ENCODE measurements at regions not wholly inside any gene's neighbourhood (a gene's known extent, or its start where the extent isn't known, plus 50 kb on each side); places are given as distances from the start of the nearest gene placed in this dataset.

DNA sequence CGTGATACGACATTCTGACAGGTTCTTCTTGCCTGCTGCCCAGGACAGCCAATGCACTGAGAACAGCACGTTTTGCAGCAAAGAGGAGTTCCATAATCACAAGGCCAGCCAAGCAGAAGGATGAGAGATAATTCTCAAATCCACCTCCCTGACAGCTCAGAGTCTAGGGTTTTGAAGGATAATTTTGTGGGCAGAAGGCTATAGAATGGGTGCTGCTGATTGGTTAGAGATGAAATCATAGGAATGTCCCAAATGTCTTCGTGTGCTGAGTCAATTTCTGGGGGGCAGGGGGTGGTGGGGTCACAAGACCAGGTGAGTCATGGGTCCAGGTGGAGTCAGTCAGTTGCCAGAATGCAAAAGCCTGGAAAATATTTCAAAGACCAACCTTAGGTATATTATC lies 175.5 kb upstream of the SLC30A5 start:
- no peaks in the 10 kb centered on the region for H3K4me1 ChIP-seq
- no peaks in the 10 kb centered on the region for H3K27me3 ChIP-seq
- WGBS, 2 donors (ENCODE audit: low coverage in 1 of 2): 73 to 93% methylated on average over 3 of the region's 4 CpGs
- no peaks in the 10 kb centered on the region for H3K36me3 ChIP-seq
- no peak overlapping the region for H3K4me3 ChIP-seq
- H3K9me3 ChIP-seq: peaks cover 0 to 8% (median 0%) of the 10 kb centered on the region in 3 donors
- TF ChIP-seq, protein P1, sequence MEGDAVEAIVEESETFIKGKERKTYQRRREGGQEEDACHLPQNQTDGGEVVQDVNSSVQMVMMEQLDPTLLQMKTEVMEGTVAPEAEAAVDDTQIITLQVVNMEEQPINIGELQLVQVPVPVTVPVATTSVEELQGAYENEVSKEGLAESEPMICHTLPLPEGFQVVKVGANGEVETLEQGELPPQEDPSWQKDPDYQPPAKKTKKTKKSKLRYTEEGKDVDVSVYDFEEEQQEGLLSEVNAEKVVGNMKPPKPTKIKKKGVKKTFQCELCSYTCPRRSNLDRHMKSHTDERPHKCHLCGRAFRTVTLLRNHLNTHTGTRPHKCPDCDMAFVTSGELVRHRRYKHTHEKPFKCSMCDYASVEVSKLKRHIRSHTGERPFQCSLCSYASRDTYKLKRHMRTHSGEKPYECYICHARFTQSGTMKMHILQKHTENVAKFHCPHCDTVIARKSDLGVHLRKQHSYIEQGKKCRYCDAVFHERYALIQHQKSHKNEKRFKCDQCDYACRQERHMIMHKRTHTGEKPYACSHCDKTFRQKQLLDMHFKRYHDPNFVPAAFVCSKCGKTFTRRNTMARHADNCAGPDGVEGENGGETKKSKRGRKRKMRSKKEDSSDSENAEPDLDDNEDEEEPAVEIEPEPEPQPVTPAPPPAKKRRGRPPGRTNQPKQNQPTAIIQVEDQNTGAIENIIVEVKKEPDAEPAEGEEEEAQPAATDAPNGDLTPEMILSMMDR (IDR thresholded peaks at IDR 0.05): no peak
- no peak for TF ChIP-seq EP300 (IDR thresholded peaks at IDR 0.05)
- no peak for TF ChIP-seq POLR2A (IDR thresholded peaks at IDR 0.05)
- no peak for TF ChIP-seq POLR2AphosphoS5 (IDR thresholded peaks at IDR 0.05)
- no peak for ATAC-seq
- H3K27ac ChIP-seq: no peak overlapping the region

DNA sequence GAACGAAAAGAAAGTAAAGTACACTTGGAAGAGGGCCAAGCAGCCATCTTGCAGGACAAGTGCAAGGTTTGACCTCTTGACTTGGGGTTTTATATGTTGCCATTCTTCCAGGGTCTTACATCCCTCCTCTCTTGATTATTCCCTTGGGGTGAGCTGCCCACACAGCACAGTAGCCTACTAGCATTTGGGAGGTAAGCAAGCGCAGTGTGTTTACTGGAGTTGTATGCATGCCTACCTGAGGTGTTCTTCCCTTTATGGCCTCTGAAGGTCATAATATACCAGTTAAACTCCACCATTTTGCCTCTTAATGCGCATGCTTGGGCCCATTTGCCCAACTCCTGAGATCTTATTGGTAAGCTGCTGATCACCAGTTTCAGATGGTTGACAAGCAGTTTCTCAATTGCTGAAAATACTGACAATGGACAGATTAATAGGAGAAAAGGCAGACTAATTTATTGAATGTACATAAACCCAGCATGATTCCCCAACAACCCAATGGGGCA lies 173.8 kb upstream of the SLC30A5 start:
- Histone ChIP-seq H3K9me3 (peaks cover 0 to 8% (median 0%) of the 10 kb centered on the region in 3 donors), H3K27me3 (no peaks in the 10 kb centered on the region), H3K27ac (no peak overlapping the region), H3K4me1 (no peaks in the 10 kb centered on the region), H3K36me3 (no peaks in the 10 kb centered on the region), H3K4me3 (no peak overlapping the region)
- WGBS, 2 donors (ENCODE audit: low coverage in 1 of 2): 63 to 100% methylated on average over 1 to 3 of the region's 3 CpGs
- TF ChIP-seq POLR2A (IDR thresholded peaks at IDR 0.05) (no peak), POLR2AphosphoS5 (IDR thresholded peaks at IDR 0.05) (no peak), EP300 (IDR thresholded peaks at IDR 0.05) (no peak)
- TF ChIP-seq, protein P1 (IDR thresholded peaks at IDR 0.05): no peak
- ATAC-seq: no peak

DNA sequence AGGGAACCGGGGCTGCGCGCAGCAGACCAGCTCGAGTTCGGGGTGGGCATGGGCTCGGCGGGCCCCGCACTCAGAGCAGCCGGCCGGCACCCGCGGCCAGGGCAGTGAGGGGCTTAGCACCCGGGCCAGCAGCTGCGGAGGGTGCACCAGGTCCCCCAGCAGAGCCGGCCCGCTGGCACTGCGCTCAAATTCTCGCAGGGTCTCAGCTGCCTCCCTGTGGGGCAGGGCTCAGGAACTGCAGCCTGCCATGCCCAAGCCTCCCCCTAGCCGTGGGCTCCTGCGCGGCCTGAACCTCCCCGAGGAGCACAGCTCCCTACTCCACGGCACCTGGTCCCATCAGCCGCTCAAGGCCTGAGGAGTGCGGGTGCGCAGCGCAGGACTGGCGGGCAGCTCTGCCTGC lies 172.9 kb upstream of the SLC30A5 start:
- H3K27ac ChIP-seq: no peak overlapping the region
- no peaks in the 10 kb centered on the region for H3K36me3 ChIP-seq
- H3K4me1 ChIP-seq: no peaks in the 10 kb centered on the region
- H3K4me3 ChIP-seq: no peak overlapping the region
- ATAC-seq: no peak
- TF ChIP-seq POLR2AphosphoS5 (IDR thresholded peaks at IDR 0.05) (no peak), POLR2A (IDR thresholded peaks at IDR 0.05) (no peak), EP300 (IDR thresholded peaks at IDR 0.05) (no peak)
- TF ChIP-seq, protein P1 (IDR thresholded peaks at IDR 0.05): no peak
- WGBS, 2 donors (ENCODE audit: low coverage in 1 of 2): no CpG with 5 or more reads among the region's 28 CpGs
- peaks cover 0 to 8% (median 0%) of the 10 kb centered on the region in 3 donors for H3K9me3 ChIP-seq
- H3K27me3 ChIP-seq: no peaks in the 10 kb centered on the region

DNA sequence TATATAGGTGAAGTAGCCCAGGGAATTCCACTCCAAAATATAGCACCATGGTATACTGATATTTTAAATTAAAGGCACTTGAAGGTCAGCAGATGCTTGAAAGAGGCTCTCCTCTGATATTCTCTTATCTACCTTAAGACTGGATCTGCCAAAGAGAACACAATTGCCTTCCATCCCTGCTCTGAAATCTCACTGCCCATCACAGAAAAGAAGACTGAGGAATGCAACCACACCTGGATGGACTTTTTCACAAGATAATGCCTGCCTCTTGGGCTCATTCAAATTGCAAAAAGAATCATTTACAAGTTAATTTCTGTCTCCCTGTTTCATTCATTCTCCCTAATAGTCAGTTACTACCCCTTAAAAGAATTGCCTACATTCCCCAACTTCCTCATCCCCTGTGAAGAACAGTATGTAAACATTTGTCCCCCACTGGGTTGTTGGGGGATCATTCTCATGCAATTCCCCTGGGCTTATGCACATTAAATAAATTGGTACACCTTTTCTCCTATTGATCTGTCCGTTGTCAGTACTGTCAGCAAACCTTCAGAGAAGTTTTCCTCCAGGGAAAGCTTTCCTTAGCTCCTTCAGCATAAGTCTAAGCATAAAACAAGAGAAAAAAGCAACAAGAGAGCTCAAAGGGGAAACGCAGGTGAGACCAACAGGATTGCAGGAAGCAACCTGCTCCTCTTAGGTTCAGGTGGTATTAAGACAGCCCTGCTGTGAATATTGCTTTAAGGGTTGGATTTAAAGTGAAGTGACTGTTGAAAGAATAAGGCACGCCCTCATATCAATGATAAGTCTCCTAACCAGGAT lies 171.4 kb upstream of the SLC30A5 start:
- TF ChIP-seq POLR2AphosphoS5 (IDR thresholded peaks at IDR 0.05) (no peak), EP300 (IDR thresholded peaks at IDR 0.05) (no peak), POLR2A (IDR thresholded peaks at IDR 0.05) (no peak)
- TF ChIP-seq, protein P1 (IDR thresholded peaks at IDR 0.05): no peak
- 49 to 63% methylated on average over 3 of the region's 3 CpGs for WGBS, 2 donors (ENCODE audit: low coverage in 1 of 2)
- no peaks in the 10 kb centered on the region for H3K36me3 ChIP-seq

More for the DNA sequence above, 171.4 kb upstream of the SLC30A5 start:
- Histone ChIP-seq H3K27me3 (no peaks in the 10 kb centered on the region), H3K27ac (no peak overlapping the region), H3K4me3 (no peak overlapping the region), H3K4me1 (no peaks in the 10 kb centered on the region), H3K9me3 (peaks cover 0 to 11% (median 0%) of the 10 kb centered on the region in 3 donors)
- no peak for ATAC-seq

All from gastroesophageal sphincter (tissue), 4 donors.